Lower lobe of right lung (tissue), 2 donors: ENCODE measurements at regions not wholly inside any gene's neighbourhood (a gene's known extent, or its start where the extent isn't known, plus 50 kb on each side); places are given as distances from the start of the nearest gene placed in this dataset.
A peak's percentile ranks its signal among the peaks of the same experiment; 100 is the strongest.

ENCODE experiments used
- ATAC-seq, 2 donors: fragments of 200-7000 bp; cut with Tn5 transposase; one replicate each; pipeline ENCODE4 v1.9.1; 2020 to 2022; ENCODE audit warnings: mild to moderate bottlenecking in 2 of 2, moderate library complexity in 2 of 2
- DNase-seq: peaks from one replicate; pipeline ENCODE4 v3.0.0-alpha.2; 2020
- H3K27ac ChIP-seq: fragments of 200-600 bp; one replicate; pipeline ENCODE4 v1.8.0; 2022
- H3K27me3 ChIP-seq: fragments of 200-600 bp; one replicate; pipeline ENCODE4 v1.8.0; 2022; ENCODE audit warnings: low read depth
- H3K36me3 ChIP-seq: fragments of 200-600 bp; one replicate; pipeline ENCODE4 v1.8.0; 2022; ENCODE audit warnings: mild to moderate bottlenecking
- H3K4me1 ChIP-seq: fragments of 200-600 bp; one replicate; pipeline ENCODE4 v1.8.0; 2022
- H3K4me3 ChIP-seq: fragments of 200-600 bp; one replicate; pipeline ENCODE4 v1.8.0; 2022; ENCODE audit warnings: mild to moderate bottlenecking
- H3K9me3 ChIP-seq: fragments of 200-600 bp; one replicate; pipeline ENCODE4 v1.8.0; 2022
- CTCF ChIP-seq: fragments of 200-600 bp; IDR thresholded peaks from one replicate; pipeline ENCODE4 v1.8.0; 2022; ENCODE audit warnings: antibody characterized with exemption, mild to moderate bottlenecking
- intact Hi-C: fragments of 100-400 bp; cut with DNase I; formaldehyde crosslinking; loops from one replicate; pipeline ENCODE4 v1.11.0; 2022
- donor health status: DM: no; HTN: yes; CAD: no; lungs with severe emphysema.

- intact Hi-C loops = no loop called here
- no peak for DNase-seq
- Histone ChIP-seq H3K4me1 (no peaks in the 10 kb centered on the region), H3K4me3 (no peak overlapping the region), H3K9me3 (no peaks in the 10 kb centered on the region), H3K27ac (no peak overlapping the region), H3K36me3 (no peaks in the 10 kb centered on the region), H3K27me3 (no peaks in the 10 kb centered on the region)
- no peak for TF ChIP-seq CTCF
- no peak for ATAC-seq
Measured at GRCh38 chr20:40434122-40434521, 254.9 kb downstream of the MAFB start.

GRCh38 chr20:40433341-40433861, 255.6 kb downstream of the MAFB start:
- intact Hi-C loops = no loop called here
- no peak for TF ChIP-seq CTCF
- Histone ChIP-seq H3K27ac (no peak overlapping the region), H3K4me1 (no peaks in the 10 kb centered on the region), H3K9me3 (no peaks in the 10 kb centered on the region), H3K36me3 (no peaks in the 10 kb centered on the region), H3K4me3 (no peak overlapping the region), H3K27me3 (no peaks in the 10 kb centered on the region)
- ATAC-seq (peak in 1 of 2 donors; percentile 31), DNase-seq (no peak)

GRCh38 chr20:40431611-40432010, 257.4 kb downstream of the MAFB start:
- Histone ChIP-seq H3K27ac (no peak overlapping the region), H3K27me3 (no peaks in the 10 kb centered on the region), H3K4me3 (no peak overlapping the region), H3K4me1 (no peaks in the 10 kb centered on the region), H3K36me3 (no peaks in the 10 kb centered on the region), H3K9me3 (no peaks in the 10 kb centered on the region)
- no peak for ATAC-seq
- DNase-seq = no peak
- no peak for TF ChIP-seq CTCF
- intact Hi-C loops = no loop called here

DNA sequence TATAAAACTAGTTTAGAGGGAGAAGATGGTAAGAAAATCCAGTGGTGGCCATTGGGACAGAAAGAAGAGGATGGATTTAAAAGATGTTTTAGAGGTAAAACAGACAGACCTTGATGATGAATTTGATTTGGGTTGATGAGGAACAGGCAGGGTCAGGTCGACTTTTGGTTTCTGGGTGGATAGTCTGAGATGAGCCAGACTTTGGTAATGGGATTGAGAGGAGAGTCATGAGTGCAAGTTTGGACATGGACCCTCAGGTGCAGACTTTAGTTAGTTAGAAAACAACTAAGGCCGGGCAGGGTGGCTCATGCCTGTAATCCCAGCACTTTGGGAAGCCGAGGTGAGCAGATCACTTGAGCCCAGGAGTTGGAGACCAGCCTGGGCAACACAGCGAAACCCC, 257.9 kb downstream of the MAFB start:
- no peak for ATAC-seq
- DNase-seq = no peak
- no peaks in the 10 kb centered on the region for H3K4me1 ChIP-seq
- H3K27ac ChIP-seq = no peak overlapping the region
- H3K36me3 ChIP-seq = no peaks in the 10 kb centered on the region
- H3K4me3 ChIP-seq = no peak overlapping the region
- no peak for TF ChIP-seq CTCF
- H3K9me3 ChIP-seq = no peaks in the 10 kb centered on the region
- H3K27me3 ChIP-seq = no peaks in the 10 kb centered on the region
- intact Hi-C loops = no loop called here

DNA sequence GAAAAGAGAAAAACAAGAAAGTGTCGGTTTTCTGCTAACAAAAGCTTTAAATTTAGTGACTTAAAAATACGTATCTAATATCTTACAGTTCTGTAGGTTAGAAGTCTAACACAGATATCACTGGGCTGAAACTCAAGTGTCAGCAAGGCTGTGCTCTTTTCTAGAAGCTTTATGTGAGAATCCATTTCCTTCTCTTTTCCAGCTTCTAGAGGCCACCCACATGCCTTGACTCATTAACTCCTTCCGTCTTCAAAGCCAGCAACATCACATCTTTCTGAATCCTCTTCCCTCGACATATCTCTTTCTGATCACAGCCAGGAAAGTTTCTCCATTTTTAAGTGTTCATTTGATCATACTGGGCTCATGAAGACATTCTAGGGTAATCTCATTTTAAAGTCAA, 262.0 kb downstream of the MAFB start:
- DNase-seq = no peak
- Histone ChIP-seq H3K36me3 (no peaks in the 10 kb centered on the region), H3K4me1 (no peaks in the 10 kb centered on the region), H3K27ac (no peak overlapping the region), H3K4me3 (no peak overlapping the region), H3K27me3 (no peaks in the 10 kb centered on the region), H3K9me3 (no peaks in the 10 kb centered on the region)
- TF ChIP-seq CTCF = no peak
- no peak for ATAC-seq
- intact Hi-C loops = no loop called here

DNA sequence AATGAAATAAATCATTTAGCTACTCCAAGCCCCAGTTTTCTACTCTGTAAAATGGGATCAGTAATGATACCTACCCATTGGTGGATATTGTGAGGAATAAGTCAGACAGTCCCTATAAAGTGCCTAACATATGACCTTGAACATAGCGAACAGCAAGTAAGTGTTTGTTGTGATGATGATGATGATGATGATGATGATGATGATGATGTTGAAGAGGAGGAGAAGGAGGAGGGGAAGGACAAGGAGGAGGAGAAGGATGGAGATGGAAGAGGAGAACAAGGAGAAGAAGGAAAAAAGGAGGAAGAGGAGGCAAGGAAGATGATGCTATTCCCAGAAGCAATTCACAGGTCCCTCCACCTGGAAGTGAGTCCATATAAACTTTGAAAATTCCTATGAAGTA, 264.3 kb downstream of the MAFB start:
- no peak overlapping the region for H3K4me3 ChIP-seq
- no peaks in the 10 kb centered on the region for H3K9me3 ChIP-seq
- intact Hi-C loops = no loop called here
- no peaks in the 10 kb centered on the region for H3K27me3 ChIP-seq
- no peak for DNase-seq
- ATAC-seq = no peak
- H3K36me3 ChIP-seq = no peaks in the 10 kb centered on the region
- no peak for TF ChIP-seq CTCF
- H3K4me1 ChIP-seq = no peaks in the 10 kb centered on the region
- H3K27ac ChIP-seq = no peak overlapping the region
